Astrocyte (in vitro differentiated cells and primary cell): ENCODE measurements at regions not wholly inside any gene's neighbourhood (a gene's known extent, or its start where the extent isn't known, plus 50 kb on each side); places are given as distances from the start of the nearest gene placed in this dataset.

ENCODE experiments used
- CTCF ChIP-seq: IDR thresholded peaks from 2 replicates; pipeline ENCODE4 v1.5.1; 2011; ENCODE audit warnings: low read depth, mild to moderate bottlenecking, inconsistent platforms, low read length, moderate library complexity; ENCODE audit not compliant: insufficient read depth
- EZH2 ChIP-seq: IDR thresholded peaks from 2 replicates; pipeline ENCODE4 v1.6.1; 2012; ENCODE audit warnings: mild to moderate bottlenecking, low read length, inconsistent platforms; ENCODE audit not compliant: insufficient read depth

DNA sequence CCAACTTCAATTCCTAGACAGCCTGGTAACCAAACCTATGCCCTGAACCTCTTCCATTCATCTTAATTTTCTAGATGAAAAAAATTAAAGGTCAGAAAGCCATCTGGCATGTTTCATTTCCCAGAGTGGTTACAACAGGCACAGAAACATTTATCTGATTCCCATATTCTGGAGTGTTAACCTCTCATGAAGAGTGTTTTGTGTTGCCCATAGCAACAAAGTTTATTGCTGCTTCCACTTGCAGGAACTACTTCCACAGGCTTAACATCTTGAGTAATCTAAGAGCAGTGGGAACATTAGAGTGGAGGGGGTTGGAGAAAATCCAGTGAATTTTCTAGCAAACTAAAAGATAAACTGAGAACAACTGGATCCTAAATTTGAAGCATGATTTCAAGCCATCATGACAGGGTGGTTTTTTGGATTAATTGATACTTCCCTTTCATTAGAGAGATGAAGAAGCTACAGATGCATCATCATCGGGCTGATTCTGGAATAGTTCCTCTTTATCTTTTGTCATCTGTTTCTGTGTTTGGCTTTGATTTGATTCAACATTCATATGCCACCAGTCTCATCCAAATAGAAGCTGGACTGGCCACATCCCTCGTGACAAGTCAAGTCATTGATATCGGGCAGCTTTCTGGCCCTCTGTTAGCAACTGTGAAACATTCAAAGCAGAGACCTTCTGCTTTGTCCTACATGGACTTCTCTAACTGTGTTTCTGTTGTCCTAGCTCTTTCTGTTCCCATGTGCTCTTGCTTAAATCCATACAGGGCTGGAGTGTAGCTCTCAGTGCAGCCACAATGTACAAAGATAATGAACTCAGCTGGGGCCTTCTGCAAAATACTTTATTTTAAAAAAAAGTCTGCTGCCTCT is 167.3 kb downstream of the MID1IP1 start:
- TF ChIP-seq CTCF (no peak), EZH2 (no peak)
